Neural cell (in vitro differentiated cells): ENCODE measurements at regions not wholly inside any gene's neighbourhood (a gene's known extent, or its start where the extent isn't known, plus 50 kb on each side); places are given as distances from the start of the nearest gene placed in this dataset.

Experiments used
- H2AFZ ChIP-seq: fragments of 200-600, 300-800 bp; sonication (generic), shearing (Covaris generic); 2 replicates; pipeline ENCODE4 v1.6.0; 2014; ENCODE audit warnings: low read depth, mild to moderate bottlenecking, antibody characterized with exemption, low read length, moderate library complexity
- H3F3A ChIP-seq: fragments of 200-600 bp; shearing (Covaris generic); 2 replicates; pipeline ENCODE4 v1.6.1; 2016; ENCODE audit warnings: mild to moderate bottlenecking, moderate library complexity, mixed read lengths, antibody characterized with exemption, low read length; ENCODE audit not compliant: insufficient read depth, poor library complexity, severe bottlenecking
- H3K27ac ChIP-seq: fragments of 200-600, 300-800 bp; sonication (generic), shearing (Covaris generic); 2 replicates; pipeline ENCODE4 v1.5.1; 2014; ENCODE audit warnings: mild to moderate bottlenecking, low read length, moderate library complexity
- H3K27me3 ChIP-seq: fragments of 300-800, 200-600 bp; sonication (generic), shearing (Covaris generic); 2 replicates; pipeline ENCODE4 v1.6.0; 2014; ENCODE audit warnings: mild to moderate bottlenecking, low read depth, low read length, moderate library complexity; ENCODE audit not compliant: insufficient read depth
- H3K36me3 ChIP-seq: fragments of 300-800, 200-600 bp; sonication (generic), shearing (Covaris generic); 2 replicates; pipeline ENCODE4 v1.5.1; 2014; ENCODE audit warnings: mild to moderate bottlenecking, antibody characterized with exemption, low read length, moderate library complexity; ENCODE audit not compliant: insufficient read depth
- H3K4me2 ChIP-seq: fragments of 300-800, 200-600 bp; sonication (generic), shearing (Covaris generic); 2 replicates; pipeline ENCODE4 v1.6.0; 2014; ENCODE audit warnings: mild to moderate bottlenecking, low read length
- H3K4me3 ChIP-seq: fragments of 300-800, 200-600 bp; sonication (generic), shearing (Covaris generic); 2 replicates; pipeline ENCODE4 v1.5.1; 2014; ENCODE audit warnings: mild to moderate bottlenecking, low read length, moderate library complexity
- H3K79me2 ChIP-seq: fragments of 200-600 bp; shearing (Covaris generic); replicated peaks from 2 replicates; pipeline ENCODE4 v1.6.0; 2014; ENCODE audit warnings: mild to moderate bottlenecking, low read length, moderate library complexity; ENCODE audit not compliant: insufficient read depth
- H3K9ac ChIP-seq: fragments of 300-800, 200-600 bp; sonication (generic), shearing (Covaris generic); 2 replicates; pipeline ENCODE4 v1.6.1; 2016; ENCODE audit warnings: mild to moderate bottlenecking, low read length, mixed read lengths
- H3K9me2 ChIP-seq: fragments of 200-600 bp; shearing (Covaris generic); 2 replicates; pipeline ENCODE4 v1.6.1; 2016; ENCODE audit warnings: mild to moderate bottlenecking, low read length, mixed read lengths; ENCODE audit not compliant: insufficient read depth
- H3K9me3 ChIP-seq: fragments of 200-600, 300-800 bp; sonication (generic), shearing (Covaris generic); 2 replicates; pipeline ENCODE4 v1.6.1; 2016; ENCODE audit warnings: mild to moderate bottlenecking, mixed run types, low read length, moderate library complexity, mixed read lengths
- H4K20me1 ChIP-seq: fragments of 200-600 bp; shearing (Covaris generic); 2 replicates; pipeline ENCODE4 v1.6.1; 2016; ENCODE audit warnings: mild to moderate bottlenecking, mixed run types; ENCODE audit not compliant: insufficient read depth
- EP300 ChIP-seq: fragments of 450-650 bp; conservative IDR thresholded peaks from 2 replicates; pipeline ENCODE4 v1.6.1; 2014; ENCODE audit warnings: antibody characterized with exemption, mild to moderate bottlenecking, moderate library complexity; ENCODE audit not compliant: poor library complexity, severe bottlenecking
- EZH2 ChIP-seq: fragments of 200-600, 300-800 bp; shearing (Covaris generic), sonication (generic); IDR thresholded peaks from 2 replicates; pipeline ENCODE4 v1.6.1; 2014; ENCODE audit warnings: antibody characterized with exemption, low read length, borderline replicate concordance, mild to moderate bottlenecking; ENCODE audit not compliant: insufficient read depth, poor library complexity, severe bottlenecking
- MXI1 ChIP-seq: fragments of 450-650 bp; conservative IDR thresholded peaks from 2 replicates; pipeline ENCODE4 v1.6.1; 2014; ENCODE audit warnings: antibody characterized with exemption, mild to moderate bottlenecking; ENCODE audit not compliant: poor library complexity, severe bottlenecking
- POLR2AphosphoS5 ChIP-seq: IDR thresholded peaks from 2 replicates; pipeline ENCODE4 v1.6.1; 2012
- RAD21 ChIP-seq: fragments of 450-650 bp; conservative IDR thresholded peaks from 2 replicates; pipeline ENCODE4 v1.6.1; 2014; ENCODE audit warnings: antibody characterized with exemption, mild to moderate bottlenecking, moderate library complexity
- SMC3 ChIP-seq: fragments of 450-650 bp; conservative IDR thresholded peaks from 2 replicates; pipeline ENCODE4 v1.6.1; 2014; ENCODE audit warnings: antibody characterized with exemption, mild to moderate bottlenecking, moderate library complexity; ENCODE audit not compliant: poor library complexity
- TAF1 ChIP-seq: IDR thresholded peaks from 2 replicates; pipeline ENCODE4 v1.6.1; 2012; ENCODE audit warnings: low read depth
- TF ChIP-seq, protein P1 (sequence below): fragments of 450-650 bp; IDR thresholded peaks from 2 replicates; pipeline ENCODE4 v1.5.1; 2014; ENCODE audit warnings: antibody characterized with exemption, mild to moderate bottlenecking, moderate library complexity; ENCODE audit not compliant: poor library complexity, severe bottlenecking
- TF ChIP-seq, protein P2 (sequence below): IDR thresholded peaks from 2 replicates; pipeline ENCODE4 v1.6.1; 2012; ENCODE audit warnings: borderline replicate concordance

DNA sequence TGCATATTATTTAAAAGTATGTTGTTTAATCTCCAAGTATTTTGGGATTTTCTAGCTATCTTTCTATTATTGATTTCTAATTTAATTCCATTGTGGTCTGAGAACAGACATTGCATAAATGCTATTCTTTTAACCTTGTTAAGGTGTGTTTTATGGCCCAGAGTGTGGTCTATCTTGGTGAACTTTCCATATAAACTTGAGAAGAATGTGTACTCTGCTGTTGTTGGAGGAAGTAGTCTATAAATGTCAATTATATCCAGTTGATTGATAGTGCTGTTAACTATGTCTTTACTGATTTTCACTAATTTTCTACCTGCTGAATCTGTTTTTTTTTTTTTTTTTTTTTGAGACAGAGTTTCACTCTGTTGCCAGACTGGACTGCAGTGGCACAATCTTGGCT lies 180.9 kb downstream of the ZNF621 start:
- TF ChIP-seq SMC3 (no peak), EP300 (no peak), RAD21 (no peak), MXI1 (no peak), POLR2AphosphoS5 (no peak), EZH2 (no peak)
- TF ChIP-seq, protein P1, sequence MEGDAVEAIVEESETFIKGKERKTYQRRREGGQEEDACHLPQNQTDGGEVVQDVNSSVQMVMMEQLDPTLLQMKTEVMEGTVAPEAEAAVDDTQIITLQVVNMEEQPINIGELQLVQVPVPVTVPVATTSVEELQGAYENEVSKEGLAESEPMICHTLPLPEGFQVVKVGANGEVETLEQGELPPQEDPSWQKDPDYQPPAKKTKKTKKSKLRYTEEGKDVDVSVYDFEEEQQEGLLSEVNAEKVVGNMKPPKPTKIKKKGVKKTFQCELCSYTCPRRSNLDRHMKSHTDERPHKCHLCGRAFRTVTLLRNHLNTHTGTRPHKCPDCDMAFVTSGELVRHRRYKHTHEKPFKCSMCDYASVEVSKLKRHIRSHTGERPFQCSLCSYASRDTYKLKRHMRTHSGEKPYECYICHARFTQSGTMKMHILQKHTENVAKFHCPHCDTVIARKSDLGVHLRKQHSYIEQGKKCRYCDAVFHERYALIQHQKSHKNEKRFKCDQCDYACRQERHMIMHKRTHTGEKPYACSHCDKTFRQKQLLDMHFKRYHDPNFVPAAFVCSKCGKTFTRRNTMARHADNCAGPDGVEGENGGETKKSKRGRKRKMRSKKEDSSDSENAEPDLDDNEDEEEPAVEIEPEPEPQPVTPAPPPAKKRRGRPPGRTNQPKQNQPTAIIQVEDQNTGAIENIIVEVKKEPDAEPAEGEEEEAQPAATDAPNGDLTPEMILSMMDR, result no peak
- TF ChIP-seq, protein P2, sequence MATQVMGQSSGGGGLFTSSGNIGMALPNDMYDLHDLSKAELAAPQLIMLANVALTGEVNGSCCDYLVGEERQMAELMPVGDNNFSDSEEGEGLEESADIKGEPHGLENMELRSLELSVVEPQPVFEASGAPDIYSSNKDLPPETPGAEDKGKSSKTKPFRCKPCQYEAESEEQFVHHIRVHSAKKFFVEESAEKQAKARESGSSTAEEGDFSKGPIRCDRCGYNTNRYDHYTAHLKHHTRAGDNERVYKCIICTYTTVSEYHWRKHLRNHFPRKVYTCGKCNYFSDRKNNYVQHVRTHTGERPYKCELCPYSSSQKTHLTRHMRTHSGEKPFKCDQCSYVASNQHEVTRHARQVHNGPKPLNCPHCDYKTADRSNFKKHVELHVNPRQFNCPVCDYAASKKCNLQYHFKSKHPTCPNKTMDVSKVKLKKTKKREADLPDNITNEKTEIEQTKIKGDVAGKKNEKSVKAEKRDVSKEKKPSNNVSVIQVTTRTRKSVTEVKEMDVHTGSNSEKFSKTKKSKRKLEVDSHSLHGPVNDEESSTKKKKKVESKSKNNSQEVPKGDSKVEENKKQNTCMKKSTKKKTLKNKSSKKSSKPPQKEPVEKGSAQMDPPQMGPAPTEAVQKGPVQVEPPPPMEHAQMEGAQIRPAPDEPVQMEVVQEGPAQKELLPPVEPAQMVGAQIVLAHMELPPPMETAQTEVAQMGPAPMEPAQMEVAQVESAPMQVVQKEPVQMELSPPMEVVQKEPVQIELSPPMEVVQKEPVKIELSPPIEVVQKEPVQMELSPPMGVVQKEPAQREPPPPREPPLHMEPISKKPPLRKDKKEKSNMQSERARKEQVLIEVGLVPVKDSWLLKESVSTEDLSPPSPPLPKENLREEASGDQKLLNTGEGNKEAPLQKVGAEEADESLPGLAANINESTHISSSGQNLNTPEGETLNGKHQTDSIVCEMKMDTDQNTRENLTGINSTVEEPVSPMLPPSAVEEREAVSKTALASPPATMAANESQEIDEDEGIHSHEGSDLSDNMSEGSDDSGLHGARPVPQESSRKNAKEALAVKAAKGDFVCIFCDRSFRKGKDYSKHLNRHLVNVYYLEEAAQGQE, result no peak
- Histone ChIP-seq H3K79me2 (no peaks in the 10 kb centered on the region), H3F3A (no peaks in the 10 kb centered on the region)

DNA sequence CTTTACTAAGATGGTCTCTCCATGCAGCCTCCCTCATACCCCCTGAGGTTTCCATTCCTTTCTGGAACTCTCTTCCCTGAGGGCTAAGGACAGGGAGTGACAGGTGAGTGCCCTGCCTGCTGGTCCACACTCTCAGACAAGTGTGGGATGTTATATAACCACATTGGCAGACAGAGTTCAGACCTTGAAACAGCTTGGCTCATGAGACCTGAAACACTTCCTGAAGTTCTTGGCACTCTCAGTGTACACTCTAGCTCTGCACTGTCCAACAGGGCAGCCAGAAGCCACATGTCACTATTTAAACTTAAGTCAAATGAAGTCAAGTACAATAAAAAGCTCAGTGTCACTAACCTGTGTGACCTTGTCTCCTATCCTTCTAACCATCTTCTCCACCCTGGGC lies 188.5 kb downstream of the ZNF621 start:
- Histone ChIP-seq H3K4me3 (no peak overlapping the region), H3K9ac (no peak overlapping the region), H3K27ac (no peak overlapping the region), H3K79me2 (no peaks in the 10 kb centered on the region), H3K4me2 (no peak overlapping the region), H3F3A (no peaks in the 10 kb centered on the region), H4K20me1 (no peaks in the 10 kb centered on the region), H3K9me2 (no peaks in the 10 kb centered on the region), H3K27me3 (no peaks in the 10 kb centered on the region), H3K9me3 (no peaks in the 10 kb centered on the region), H3K36me3 (no peaks in the 10 kb centered on the region), H2AFZ (no peak overlapping the region)
- TF ChIP-seq SMC3, result no peak
- TF ChIP-seq, protein P2, result no peak
- no peak for TF ChIP-seq POLR2AphosphoS5
- TF ChIP-seq EZH2, result no peak
- no peak for TF ChIP-seq TAF1
- TF ChIP-seq RAD21, result no peak
- TF ChIP-seq, protein P1, result no peak
- TF ChIP-seq MXI1, result no peak
- TF ChIP-seq EP300, result no peak

More for the DNA sequence above, 180.9 kb downstream of the ZNF621 start:
- no peaks in the 10 kb centered on the region for H3K9me2 ChIP-seq
- H3K36me3 ChIP-seq, result no peaks in the 10 kb centered on the region
- H4K20me1 ChIP-seq, result no peaks in the 10 kb centered on the region
- H3K27me3 ChIP-seq, result no peaks in the 10 kb centered on the region
- no peaks in the 10 kb centered on the region for H3K9me3 ChIP-seq
- H3K4me2 ChIP-seq, result no peak overlapping the region
- no peak overlapping the region for H3K9ac ChIP-seq
- no peak overlapping the region for H3K4me3 ChIP-seq
- H2AFZ ChIP-seq, result no peak overlapping the region
- no peak overlapping the region for H3K27ac ChIP-seq
